HL-60 (cell line): ENCODE measurements at regions not wholly inside any gene's neighbourhood (a gene's known extent, or its start where the extent isn't known, plus 50 kb on each side); places are given as distances from the start of the nearest gene placed in this dataset.

Experiments
- GABPA ChIP-seq: IDR thresholded peaks from 2 replicates; pipeline ENCODE4 v1.6.1; 2012; ENCODE audit warnings: low read depth
- POLR2AphosphoS5 ChIP-seq: IDR thresholded peaks from 2 replicates; pipeline ENCODE4 v1.6.1; 2012; ENCODE audit warnings: low read depth
- SPI1 ChIP-seq: IDR thresholded peaks from 2 replicates; pipeline ENCODE4 v1.6.1; 2012; ENCODE audit warnings: low read depth, mild to moderate bottlenecking, borderline replicate concordance
- TF ChIP-seq, protein P1 (sequence below): IDR thresholded peaks from one replicate; pipeline ENCODE4 v1.5.1; 2011; ENCODE audit warnings: low read length, control low read depth, inconsistent platforms; ENCODE audit not compliant: insufficient read depth
- TF ChIP-seq, protein P2 (sequence below): IDR thresholded peaks from 2 replicates; pipeline ENCODE4 v1.6.1; 2012; ENCODE audit warnings: low read depth; ENCODE audit not compliant: insufficient replicate concordance

DNA sequence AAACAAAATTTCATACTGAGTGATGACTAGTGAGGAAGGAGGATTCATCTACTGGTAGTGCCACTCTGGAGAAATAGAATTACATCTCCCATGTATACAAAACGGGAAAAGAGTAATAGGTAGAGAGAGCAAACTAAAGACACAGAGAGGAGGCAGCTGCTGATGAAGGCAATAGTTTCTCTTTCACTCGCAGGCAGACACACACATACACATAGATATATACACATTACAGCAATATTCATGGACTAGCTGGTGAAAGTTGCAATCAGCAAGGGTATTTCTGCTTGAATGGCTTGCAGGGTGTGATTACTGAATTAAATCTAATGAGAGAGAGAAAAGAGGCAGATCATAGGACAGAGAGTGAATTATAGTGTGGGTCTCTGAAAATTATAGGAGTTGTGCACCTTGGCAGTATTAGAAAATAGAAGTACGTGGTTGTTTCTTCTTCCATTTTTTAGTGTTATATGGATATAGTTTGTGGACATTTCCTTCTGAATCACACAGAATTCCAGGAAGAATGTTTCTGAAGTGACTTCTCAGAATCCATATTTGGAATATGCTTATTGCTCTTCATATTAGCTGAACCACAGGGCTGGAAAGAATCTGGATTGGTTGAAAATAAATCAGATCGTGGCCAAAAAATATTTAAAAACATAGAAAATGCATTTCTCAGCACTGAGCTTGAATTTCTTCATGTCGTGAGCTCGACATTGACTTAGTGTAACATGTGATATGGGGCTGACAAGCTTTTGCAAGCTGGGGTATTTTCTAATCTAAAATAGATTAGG, 991.2 kb downstream of the TUSC7 start:
- TF ChIP-seq, protein P1, sequence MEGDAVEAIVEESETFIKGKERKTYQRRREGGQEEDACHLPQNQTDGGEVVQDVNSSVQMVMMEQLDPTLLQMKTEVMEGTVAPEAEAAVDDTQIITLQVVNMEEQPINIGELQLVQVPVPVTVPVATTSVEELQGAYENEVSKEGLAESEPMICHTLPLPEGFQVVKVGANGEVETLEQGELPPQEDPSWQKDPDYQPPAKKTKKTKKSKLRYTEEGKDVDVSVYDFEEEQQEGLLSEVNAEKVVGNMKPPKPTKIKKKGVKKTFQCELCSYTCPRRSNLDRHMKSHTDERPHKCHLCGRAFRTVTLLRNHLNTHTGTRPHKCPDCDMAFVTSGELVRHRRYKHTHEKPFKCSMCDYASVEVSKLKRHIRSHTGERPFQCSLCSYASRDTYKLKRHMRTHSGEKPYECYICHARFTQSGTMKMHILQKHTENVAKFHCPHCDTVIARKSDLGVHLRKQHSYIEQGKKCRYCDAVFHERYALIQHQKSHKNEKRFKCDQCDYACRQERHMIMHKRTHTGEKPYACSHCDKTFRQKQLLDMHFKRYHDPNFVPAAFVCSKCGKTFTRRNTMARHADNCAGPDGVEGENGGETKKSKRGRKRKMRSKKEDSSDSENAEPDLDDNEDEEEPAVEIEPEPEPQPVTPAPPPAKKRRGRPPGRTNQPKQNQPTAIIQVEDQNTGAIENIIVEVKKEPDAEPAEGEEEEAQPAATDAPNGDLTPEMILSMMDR, result no peak
- TF ChIP-seq POLR2AphosphoS5 (no peak), SPI1 (no peak), GABPA (no peak)
- TF ChIP-seq, protein P2, sequence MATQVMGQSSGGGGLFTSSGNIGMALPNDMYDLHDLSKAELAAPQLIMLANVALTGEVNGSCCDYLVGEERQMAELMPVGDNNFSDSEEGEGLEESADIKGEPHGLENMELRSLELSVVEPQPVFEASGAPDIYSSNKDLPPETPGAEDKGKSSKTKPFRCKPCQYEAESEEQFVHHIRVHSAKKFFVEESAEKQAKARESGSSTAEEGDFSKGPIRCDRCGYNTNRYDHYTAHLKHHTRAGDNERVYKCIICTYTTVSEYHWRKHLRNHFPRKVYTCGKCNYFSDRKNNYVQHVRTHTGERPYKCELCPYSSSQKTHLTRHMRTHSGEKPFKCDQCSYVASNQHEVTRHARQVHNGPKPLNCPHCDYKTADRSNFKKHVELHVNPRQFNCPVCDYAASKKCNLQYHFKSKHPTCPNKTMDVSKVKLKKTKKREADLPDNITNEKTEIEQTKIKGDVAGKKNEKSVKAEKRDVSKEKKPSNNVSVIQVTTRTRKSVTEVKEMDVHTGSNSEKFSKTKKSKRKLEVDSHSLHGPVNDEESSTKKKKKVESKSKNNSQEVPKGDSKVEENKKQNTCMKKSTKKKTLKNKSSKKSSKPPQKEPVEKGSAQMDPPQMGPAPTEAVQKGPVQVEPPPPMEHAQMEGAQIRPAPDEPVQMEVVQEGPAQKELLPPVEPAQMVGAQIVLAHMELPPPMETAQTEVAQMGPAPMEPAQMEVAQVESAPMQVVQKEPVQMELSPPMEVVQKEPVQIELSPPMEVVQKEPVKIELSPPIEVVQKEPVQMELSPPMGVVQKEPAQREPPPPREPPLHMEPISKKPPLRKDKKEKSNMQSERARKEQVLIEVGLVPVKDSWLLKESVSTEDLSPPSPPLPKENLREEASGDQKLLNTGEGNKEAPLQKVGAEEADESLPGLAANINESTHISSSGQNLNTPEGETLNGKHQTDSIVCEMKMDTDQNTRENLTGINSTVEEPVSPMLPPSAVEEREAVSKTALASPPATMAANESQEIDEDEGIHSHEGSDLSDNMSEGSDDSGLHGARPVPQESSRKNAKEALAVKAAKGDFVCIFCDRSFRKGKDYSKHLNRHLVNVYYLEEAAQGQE, result no peak
